GM18909 (cell line): ENCODE measurements at regions not wholly inside any gene's neighbourhood (a gene's known extent, or its start where the extent isn't known, plus 50 kb on each side); places are given as distances from the start of the nearest gene placed in this dataset.

Source experiments
- ATAC-seq: cut with Tn5 transposase; IDR thresholded peaks from one replicate; pipeline ENCODE4 v1.9.1; 2021; ENCODE audit warnings: mild to moderate bottlenecking; ENCODE audit not compliant: unreplicated experiment, poor library complexity

DNA sequence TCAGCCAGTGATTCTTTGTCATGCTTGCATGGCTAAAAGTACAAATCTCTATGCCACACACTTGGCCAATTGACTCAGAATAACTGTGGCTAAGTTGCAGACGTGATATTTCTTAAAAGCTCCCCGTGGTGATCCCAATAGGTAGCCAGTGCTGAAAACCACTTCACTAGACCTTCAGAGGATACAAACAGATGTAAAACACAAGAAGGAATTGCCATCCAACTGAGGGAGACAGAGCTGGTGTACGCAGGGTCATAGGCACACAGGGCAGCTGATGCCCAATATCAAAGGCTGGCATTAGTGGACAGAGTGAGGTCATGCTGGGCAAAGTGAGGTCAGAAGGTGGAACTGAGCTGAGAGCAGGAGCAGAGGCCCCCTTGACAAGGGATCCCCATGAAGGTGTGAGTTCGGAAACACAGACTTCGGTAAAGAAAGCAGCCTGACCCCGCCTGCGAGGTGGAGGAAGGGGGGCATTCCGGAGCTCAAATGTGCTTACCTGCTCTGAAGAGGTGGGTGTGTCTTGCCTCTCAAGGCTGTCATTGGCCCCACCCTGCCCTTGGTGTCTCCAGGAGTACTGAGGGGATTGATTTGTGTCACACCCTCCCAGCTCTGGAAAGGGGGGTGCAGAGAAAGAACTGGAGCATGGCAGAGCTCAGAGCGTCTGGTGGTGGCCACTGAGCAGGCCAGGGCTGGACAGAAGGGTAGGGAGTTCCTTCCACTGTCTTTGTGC is 344.9 kb upstream of the B3GAT1 start:
- no peak for ATAC-seq

DNA sequence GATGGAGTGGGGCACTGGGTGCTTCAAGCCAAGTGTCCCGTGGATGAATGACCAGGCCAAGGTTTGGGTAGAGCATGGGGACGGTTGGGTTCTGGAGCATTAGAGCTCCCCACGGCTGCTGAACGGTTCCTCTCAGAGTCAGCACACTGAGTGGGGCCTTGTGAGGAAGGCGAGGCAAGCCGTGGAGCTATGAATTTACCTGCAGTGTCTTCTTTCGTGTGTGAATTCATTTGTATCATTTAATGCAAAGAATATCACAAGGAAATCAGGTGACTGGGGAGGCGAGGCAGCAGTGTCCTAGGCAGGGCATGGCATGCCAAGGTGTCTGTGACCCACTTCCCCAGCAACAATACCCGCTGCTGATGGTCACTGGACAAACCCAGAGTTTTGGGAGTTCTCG is 343.5 kb upstream of the B3GAT1 start:
- no peak for ATAC-seq

DNA sequence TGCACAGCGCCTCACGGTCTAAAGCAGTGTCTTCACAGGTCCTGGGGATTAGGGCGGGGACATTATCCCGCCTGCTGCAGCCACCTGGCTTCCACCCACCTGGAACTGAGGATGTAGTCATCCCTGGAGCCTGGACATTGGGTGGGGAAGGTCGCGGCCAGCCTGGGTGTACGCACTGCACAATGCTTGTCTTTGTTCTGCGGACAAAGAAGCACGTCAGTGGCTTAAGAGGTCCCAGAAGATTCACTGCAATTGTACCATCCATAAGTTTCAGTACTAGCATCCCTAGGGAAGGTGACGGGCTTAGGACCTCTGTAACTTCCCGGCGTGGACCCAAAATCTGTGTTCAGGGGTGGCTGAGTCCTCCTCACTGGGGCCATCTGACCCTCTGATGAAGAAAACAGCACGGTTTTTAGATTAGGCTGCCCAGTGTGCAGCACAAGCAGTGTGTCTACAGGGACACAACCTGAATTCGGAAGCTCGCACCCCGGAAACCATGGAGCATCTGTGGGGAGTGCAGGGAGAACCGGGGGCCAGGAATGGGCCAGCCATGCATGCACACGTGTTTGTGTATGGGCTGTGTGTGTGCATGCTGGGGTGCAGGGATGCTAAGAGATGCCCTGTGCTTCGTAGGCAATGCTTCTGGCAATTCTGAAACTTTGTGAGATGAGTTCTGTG is 342.6 kb upstream of the B3GAT1 start:
- no peak for ATAC-seq

DNA sequence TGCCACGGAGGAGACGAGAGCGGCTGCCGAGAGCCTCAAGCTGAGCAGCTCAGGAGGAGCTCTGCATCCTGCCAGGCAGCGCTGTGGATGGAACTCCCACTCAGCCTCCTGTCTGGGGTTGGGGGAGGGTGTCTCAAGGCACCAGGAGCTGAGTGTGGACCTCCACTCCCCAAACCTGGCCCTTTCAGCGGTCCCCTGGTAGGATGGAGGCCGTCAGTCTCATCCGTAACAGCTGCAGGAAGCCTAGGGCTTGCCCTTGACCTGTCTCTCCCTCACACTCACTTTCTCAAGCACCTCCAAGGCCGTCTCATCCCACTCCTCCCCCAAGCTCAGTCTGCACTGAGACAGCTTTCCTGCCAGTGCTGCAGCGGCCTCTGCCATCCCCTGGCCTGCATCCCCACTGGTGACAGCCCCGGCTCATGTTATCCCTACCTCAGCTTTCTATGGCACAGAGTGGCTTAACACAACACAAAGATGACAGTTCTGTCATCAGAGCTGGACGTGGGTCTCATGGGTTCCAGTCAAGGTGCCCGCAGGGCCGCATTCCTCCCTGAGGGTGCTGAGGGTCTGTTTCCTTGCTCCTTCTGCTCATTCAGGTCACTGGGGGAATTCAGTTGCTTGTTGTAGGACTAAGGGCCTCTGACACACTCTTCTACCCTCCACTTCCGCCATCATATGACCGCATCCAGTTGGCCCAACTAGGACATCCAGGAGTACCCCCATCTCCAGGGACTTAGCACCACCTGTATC is 341.9 kb upstream of the B3GAT1 start:
- no peak for ATAC-seq

DNA sequence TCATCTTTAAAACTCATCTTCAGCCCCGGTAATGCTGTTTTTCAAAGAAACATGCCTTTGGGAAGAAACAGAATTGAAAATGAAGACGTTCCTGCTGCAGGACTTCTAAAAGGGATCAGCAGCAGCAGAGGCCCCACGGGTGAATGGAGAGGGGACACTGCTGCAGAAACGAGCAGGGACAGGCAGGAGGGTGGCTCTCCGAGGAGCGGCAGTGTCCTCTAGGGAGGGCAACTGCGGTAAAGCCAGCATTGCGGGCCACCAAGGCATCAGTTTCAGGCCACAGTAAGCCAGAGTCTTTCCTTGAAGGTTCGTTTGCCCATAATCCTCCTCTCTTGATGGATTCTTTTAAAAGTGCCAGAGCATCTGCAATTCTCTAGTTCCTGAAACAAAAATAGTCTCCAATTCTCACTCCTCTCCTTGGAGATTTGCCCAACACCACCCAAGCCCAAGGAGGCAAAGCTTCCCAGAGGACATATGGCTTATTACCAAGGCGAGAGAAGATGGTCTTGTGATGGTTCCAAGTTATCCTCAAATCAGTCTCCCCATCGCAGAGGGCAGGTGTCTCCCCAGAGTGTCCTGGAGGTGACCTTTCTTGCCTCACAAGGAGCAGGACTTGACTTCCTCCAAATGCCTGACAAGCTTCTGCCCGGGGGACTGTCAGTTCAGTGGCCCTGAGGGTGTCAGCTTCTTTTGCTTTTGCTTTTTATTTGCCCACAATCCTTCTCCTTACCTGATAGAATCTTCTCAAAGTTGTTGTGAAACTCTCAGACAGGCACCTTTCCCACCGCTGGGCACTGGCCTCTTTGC is 341.1 kb upstream of the B3GAT1 start:
- no peak for ATAC-seq

DNA sequence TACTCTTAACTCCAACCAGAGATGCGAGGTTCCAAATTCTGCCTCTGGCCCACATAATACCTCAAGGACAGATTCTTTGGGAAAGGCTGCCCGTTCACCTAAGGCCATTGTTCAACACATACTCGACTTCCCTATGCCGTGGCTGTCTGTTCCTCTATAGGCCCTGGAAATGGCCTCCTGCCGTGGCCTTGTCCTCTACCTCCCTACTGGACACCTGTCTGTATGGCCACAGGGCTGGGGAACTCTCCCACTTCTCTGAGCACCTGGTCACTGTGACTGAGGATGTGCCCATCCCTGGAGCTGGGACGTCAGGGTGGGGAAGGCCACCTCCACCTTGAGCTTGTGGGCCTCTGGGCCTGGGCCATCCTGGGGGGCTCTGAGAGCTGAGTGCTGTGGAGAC is 340.5 kb upstream of the B3GAT1 start:
- ATAC-seq: no peak

DNA sequence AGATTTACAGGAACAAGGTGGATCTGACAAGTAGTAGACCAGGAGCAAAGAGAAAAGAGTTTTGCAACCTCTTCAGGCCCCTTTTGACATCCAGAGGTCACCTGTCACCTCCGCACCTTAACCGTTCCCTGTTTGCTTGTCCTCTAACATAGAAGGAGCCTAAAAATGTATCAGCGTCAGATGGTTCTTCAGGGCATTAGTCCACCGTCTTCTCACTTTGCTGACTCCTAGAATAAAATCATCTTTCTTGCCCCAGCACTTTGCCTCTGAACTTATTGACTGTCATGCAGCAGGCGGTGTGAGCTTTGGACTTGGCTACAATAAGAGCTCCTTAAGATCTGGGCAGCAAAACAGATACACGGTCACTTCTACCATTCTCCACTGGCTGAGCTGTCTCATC is 339.7 kb upstream of the B3GAT1 start:
- no peak for ATAC-seq

DNA sequence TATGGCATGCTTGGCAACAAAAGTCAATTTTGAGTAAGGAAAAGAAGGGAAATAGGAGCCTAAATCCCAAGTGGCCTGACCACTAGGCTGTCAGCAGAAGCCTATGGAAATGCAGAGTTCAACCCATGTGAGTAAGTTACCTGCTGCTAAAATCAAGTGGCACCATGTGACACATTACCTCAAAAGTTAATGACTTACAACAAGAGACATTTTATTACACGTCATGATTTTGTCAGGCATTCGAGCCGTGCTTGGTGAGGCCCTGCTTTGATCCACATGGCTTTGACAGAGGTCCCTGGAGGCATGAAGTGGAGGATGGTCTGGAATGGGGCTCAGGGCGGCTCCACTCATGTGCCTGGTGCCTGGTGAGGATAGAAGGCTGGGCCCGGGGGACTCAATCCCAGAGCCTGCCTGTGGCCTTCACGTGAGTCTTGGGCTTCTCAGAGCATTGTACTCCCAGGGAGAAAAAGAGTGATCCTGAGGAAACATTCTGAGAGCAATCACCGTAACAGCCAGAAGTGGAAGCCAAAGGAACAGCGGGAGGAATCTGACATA is 339.1 kb upstream of the B3GAT1 start:
- ATAC-seq: no peak

DNA sequence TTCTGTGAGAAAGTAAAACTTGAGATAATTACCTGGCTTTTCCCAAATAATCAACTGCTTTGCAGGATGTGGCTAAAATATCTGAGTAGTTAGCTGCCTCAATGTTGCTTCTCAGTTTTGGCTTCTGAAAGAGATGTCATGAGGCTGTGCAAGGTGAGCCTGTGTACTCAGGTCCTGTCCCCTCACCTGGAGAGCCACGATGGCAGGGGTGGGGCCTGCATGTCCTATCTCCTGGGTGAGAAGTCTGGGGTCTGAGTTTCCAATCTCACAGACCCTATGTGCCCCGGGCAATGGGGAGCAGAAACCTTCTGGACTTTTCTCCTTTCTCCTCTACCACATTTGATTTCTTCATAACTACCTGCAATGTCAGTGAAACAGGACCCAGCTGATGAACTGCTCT is 338.6 kb upstream of the B3GAT1 start:
- ATAC-seq: no peak

DNA sequence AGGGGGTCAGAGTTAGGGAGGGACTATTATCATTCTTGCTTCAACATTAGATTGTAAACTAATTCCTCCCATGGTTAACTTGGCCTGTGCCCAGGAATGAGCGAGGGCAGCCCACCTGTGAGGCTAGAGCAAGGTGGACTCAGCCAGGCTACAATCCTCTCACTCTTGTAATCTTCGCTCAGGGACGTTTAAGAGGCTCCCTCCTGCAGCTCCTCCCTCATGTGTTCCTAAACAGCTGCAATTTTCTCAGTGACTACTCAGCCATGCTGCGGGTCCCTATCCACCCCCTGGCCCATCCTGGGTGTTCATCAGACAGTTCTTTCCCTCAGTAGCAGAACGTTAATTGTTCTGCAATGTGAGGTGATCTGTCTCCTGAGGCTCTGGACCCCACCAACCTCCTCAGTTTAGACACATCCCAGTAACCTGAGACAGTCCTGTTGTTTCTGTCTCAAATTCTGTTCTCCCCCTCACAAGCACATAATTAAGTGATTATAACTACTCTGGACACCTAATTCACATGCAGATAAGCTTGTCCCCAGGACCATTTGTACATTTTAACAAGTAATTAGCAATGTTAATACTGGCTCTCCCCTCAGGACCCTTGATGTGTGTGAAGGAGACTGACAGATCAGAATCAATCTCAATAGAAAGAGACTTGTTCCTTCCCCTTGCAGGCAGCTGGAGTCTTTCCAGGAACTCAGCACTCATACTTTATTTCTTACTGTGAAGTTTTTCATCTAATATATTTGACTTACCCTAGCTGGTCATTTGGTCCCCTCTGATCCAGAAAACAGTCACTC is 337.2 kb upstream of the B3GAT1 start:
- no peak for ATAC-seq

DNA sequence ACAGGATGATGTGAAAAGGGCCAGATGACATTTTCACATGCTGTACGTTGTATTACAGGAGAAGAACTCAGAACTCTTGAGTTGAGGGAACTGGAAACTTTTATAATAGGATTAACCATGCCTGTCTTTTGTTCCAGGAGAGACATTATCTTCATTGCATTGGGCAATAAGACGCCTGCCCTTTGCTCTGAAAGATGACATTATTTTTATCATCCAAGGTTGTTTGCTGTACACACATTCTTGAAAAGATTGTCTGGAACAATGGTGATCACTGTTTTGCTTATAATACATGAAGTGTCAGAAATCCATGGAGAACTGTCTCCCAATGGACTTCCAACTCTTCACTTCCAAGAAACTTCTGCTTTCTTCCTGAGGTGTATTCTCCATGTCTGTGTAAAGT is 334.6 kb upstream of the B3GAT1 start:
- no peak for ATAC-seq

DNA sequence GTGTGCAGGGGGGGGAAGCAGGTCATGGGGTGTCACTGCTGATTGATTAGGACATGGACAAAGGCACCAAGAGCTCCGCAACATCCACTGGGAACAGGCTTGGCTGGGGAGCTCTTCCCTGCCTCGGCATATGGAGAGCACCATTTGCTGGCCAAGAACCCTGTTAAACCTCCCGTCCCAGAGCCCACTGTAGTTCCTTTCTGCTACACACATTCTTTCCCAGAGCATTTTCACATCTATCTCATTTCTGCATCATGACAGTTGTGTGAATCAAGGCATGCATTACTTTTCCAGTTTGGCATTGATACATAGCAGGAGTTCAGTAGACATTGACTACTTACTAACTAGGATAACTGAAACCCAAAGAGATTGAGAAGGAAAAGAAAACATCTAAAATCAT is 333.4 kb upstream of the B3GAT1 start:
- ATAC-seq: no peak

DNA sequence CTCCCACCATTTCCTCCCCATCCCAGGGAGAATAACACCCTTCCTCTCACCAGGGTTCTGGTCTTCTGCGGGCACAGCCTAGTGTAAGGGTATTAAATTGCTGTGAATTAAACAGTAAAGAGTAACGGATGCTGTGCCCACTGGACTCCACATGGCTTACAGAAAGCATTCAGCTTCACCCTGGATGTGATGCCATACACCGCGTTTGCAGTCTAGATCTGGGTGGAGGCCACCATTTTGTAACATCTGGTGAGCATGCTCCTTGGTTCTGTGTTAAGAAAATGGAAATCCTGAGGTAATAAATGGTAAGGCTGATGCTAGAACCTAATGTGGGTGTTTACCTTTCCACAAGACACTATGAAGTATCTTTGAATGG is 331.8 kb upstream of the B3GAT1 start:
- ATAC-seq: no peak

DNA sequence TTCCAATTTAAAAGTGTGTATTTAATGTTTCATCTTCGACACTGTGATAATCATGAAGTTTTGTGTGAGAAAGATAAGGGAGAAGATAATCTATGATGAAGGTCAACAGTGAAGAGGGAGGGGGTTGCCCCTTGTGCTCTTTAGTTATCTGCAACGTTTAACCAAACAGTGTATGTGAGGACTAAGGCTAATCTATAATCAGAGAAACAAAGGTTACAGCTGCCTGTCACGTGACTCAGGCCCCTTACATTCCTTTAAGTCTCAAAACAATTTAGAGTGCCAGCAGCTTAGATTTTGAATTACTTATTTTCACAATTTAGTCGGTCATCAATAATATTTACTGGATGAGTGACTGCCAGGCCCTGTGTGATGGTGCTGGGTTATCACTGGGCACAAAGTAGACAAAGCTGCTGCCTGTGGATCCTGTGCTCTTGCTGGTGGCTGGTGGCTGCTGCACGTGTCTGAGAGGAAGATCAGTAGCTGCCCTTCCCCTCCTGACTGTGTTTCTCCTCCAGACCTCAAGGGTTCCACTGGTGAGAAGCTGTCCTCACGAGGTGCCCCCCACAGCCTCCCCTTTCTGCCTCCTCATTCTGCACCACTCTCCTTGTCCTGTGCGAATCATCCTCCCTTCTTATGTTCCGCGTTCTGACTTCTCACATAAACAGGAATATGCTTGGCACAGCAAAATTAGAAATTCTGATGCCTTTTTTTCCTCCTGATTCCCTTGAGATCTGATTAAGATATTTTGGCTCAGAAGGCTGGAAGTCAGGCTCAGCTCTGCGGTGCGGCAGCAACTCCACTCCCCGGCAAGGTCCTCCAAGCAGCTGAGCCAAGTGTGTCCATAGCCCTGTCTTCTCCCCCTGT is 331.1 kb upstream of the B3GAT1 start:
- no peak for ATAC-seq

DNA sequence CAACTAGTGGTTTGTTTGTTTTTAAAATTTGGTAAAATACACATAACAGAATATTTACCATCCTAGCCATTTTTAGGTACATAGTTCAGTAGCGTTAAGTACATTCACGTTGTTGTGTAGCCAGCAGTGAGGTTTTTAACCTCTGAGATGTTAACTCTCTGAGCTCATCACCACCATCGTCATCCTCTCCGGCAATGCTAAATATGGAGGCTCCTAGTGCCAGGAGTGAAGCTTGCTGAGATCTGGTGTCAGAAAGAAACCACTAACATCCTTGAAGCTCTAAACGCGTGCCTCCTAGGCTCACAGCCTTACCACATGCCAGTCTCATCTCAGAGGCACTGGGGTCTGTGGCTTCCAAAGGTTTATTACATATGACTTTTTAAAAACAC is 330.2 kb upstream of the B3GAT1 start:
- no peak for ATAC-seq

DNA sequence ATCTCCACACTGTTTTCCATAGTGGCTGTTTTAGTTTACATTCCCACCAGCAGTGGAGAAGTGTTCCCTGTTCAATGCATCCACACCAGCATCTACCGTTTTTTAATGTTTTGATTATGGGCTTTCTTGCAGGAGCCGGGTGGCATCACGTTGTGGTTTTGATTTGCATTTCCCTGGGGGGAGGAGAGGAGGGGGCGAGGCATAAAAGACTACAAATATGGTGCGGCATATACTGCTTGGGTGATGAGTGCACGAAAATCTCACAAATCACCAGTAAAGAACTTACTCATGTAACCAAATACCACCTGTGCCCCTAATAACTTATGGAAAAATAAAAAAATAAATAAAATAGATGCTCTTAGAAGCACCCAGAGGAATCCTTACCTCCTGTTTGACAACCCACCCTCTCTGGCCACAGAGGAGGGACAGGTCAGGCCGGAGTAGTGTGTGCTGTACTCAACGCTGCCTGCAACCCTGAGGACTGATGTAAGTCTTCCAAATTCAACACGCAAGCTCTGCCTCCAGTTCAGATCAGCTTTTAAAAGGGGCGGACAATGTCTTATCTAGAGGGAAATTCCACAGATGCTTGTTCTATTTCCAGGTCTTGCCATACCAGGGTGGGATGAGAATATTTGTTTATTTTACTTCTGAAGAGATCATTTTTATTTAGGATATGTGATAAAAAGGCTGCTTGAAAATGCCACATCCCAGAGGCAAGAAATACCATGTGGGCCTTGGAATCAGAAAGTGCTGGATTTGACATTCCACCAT is 329.6 kb upstream of the B3GAT1 start:
- no peak for ATAC-seq

DNA sequence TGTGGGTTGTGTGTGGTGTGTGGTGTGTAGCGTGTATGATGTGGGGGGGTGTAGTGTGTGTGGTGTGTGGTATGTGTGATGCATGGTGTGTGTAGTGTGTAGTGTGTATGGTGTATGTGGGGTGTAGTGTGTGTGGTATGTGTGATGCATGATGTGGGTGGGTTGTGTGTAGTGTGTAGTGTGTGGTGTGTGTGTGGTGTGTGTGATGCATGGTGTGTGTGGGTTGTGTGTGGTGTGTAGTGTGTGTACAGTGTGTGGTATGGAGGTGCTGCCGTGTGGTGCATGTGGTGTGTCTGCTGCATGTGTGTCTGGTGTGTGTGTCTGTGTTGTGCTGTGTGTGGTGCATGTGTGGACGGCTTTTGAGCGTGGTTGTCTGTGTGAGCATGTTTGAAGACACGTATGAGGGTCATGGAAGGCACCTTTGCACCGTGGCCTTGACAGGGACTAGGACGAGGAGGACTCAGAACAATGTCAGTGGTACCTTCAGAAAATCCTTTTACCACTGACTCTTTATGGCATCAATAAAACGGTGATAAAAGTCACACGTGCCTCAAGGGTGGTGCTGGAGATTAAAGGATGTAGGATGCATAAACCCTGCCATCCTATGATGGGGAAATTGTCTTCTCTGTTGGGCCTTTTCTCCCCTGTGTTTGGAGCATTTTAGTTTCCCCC is 328.7 kb upstream of the B3GAT1 start:
- ATAC-seq: no peak

DNA sequence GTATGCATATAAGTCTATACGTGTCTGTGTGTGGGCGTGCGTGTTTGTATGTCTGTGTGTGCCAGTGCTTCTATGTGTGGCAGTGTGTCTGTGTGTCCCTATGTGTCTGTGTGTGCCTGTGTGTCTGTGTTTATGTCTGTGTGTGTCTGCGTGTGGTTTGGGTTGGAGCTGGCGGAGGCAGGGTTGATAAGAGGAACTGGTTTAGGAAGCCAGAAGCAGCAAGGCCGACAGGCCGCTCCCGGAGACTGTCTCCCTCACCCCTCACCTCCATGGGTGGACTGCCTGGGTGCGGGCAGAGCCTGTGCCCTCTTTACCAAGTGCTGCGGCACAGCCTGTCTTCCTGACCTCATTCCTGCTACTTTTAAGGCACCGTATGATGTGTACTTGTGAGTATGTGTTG is 327.1 kb upstream of the B3GAT1 start:
- no peak for ATAC-seq
